ENCODE measurements at regions not wholly inside any gene's neighbourhood (a gene's known extent, or its start where the extent isn't known, plus 50 kb on each side); places are given as distances from the start of the nearest gene placed in this dataset.

GRCh38 chrX:23610495-23610894 is 56.8 kb upstream of the PRDX4 start:
- BruUV-seq (replicated peaks) = no TSS peak
- no peak for FAIRE-seq
- CTCF ChIA-PET (ENCODE audit: low intra/inter-chr PET ratio) = no interaction called here

More at GRCh38 chrX:23610495-23610894, 56.8 kb upstream of the PRDX4 start:
- WGBS (ENCODE audit: insufficient coverage, low coverage, missing lambda C conversion rate) = 0% methylated on average over 1 of the region's 1 CpG
- ATAC-seq (no peak), DNase-seq (ENCODE audit: extremely low read depth in 1 of 4, low spot score in 3 of 4) (no peak)
- POLR2A ChIA-PET = no interaction called here
- no peaks in the 10 kb centered on the region for H3K9me3 ChIP-seq (replicated peaks; ENCODE audit: control insufficient read depth, insufficient read depth, low read depth, low read length)
- no peak overlapping the region for H3K4me2 ChIP-seq (ENCODE audit: insufficient read depth, low read length)
- no peaks in the 10 kb centered on the region for H3K36me3 ChIP-seq (ENCODE audit: control insufficient read depth, insufficient read depth, low read length)
- in situ Hi-C loops (cut with MboI) = no loop called here
- no peaks in the 10 kb centered on the region for H3K27me3 ChIP-seq (ENCODE audit: control insufficient read depth in 2 of 2, insufficient read depth in 2 of 2, low read length in 2 of 2)
- no peak overlapping the region for H3K9ac ChIP-seq (ENCODE audit: insufficient read depth in 1 of 2, low read depth in 2 of 2, low read length in 2 of 2)
- TF ChIP-seq ZBTB5 (IDR thresholded peaks at IDR 0.05) (no peak), ZNF764 (CRISPR knock-in tag; IDR thresholded peaks at IDR 0.05; ENCODE audit: low read depth) (no peak), CAMTA2 (CRISPR knock-in tag; conservative IDR thresholded peaks at IDR 0.05) (no peak), NFIX (CRISPR knock-in tag; IDR thresholded peaks at IDR 0.05; ENCODE audit: low read depth) (no peak), NUFIP1 (IDR thresholded peaks at IDR 0.05; ENCODE audit: partially characterized antibody) (no peak), ELF1 (tag; IDR thresholded peaks at IDR 0.05) (no peak), ZNF699 (CRISPR knock-in tag; IDR thresholded peaks at IDR 0.05; ENCODE audit: insufficient replicate concordance) (no peak), TBP (optimal IDR thresholded peaks at IDR 0.05; ENCODE audit: low read depth, low read length) (no peak), NBN (IDR thresholded peaks at IDR 0.05; ENCODE audit: low read depth) (no peak), SNIP1 (IDR thresholded peaks at IDR 0.05; ENCODE audit: low read depth) (no peak), MEIS2 (IDR thresholded peaks at IDR 0.05; ENCODE audit: partially characterized antibody) (no peak)
- TF ChIP-seq, protein P1, sequence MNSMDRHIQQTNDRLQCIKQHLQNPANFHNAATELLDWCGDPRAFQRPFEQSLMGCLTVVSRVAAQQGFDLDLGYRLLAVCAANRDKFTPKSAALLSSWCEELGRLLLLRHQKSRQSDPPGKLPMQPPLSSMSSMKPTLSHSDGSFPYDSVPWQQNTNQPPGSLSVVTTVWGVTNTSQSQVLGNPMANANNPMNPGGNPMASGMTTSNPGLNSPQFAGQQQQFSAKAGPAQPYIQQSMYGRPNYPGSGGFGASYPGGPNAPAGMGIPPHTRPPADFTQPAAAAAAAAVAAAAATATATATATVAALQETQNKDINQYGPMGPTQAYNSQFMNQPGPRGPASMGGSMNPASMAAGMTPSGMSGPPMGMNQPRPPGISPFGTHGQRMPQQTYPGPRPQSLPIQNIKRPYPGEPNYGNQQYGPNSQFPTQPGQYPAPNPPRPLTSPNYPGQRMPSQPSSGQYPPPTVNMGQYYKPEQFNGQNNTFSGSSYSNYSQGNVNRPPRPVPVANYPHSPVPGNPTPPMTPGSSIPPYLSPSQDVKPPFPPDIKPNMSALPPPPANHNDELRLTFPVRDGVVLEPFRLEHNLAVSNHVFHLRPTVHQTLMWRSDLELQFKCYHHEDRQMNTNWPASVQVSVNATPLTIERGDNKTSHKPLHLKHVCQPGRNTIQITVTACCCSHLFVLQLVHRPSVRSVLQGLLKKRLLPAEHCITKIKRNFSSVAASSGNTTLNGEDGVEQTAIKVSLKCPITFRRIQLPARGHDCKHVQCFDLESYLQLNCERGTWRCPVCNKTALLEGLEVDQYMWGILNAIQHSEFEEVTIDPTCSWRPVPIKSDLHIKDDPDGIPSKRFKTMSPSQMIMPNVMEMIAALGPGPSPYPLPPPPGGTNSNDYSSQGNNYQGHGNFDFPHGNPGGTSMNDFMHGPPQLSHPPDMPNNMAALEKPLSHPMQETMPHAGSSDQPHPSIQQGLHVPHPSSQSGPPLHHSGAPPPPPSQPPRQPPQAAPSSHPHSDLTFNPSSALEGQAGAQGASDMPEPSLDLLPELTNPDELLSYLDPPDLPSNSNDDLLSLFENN (IDR thresholded peaks at IDR 0.05; ENCODE audit: low read depth in 2 of 2, low read length in 2 of 2) = no peak
- no peaks in the 10 kb centered on the region for H3K79me2 ChIP-seq (ENCODE audit: control insufficient read depth, insufficient read depth, low read length)
- no peak overlapping the region for H2AFZ ChIP-seq (ENCODE audit: low read depth, low read length)
- no peaks in the 10 kb centered on the region for H4K20me1 ChIP-seq (replicated peaks; ENCODE audit: control insufficient read depth, insufficient read depth, low read length)
- H3K4me3 ChIP-seq = no peak overlapping the region
- H3K4me1 ChIP-seq (replicated peaks in 1 of 2; ENCODE audit: control insufficient read depth in 2 of 2, insufficient read depth in 2 of 2, low read length in 2 of 2) = no peaks in the 10 kb centered on the region
- H3K9me1 ChIP-seq (ENCODE audit: control insufficient read depth, insufficient read depth, low read length) = no peaks in the 10 kb centered on the region
- H3K27ac ChIP-seq (ENCODE audit: extremely low read depth, low read depth, low read length) = no peak overlapping the region
- intact Hi-C loops (cut with micrococcal nuclease) = loop anchor here (10.0 kb wide), 1 partner anchor 1476 kb away; no protein-coding TSS in a partner anchor

Data from K562 (cell line).